ENCODE measurements at regions not wholly inside any gene's neighbourhood (a gene's known extent, or its start where the extent isn't known, plus 50 kb on each side); places are given as distances from the start of the nearest gene placed in this dataset.

GRCh38 chr3:70582803-70583202 lies 270.4 kb upstream of the MDFIC2 start:
- peaks cover 8% of the 10 kb centered on the region for H3K4me1 Mint-ChIP-seq
- no peaks in the 10 kb centered on the region for H3K36me3 Mint-ChIP-seq
- no peaks in the 10 kb centered on the region for H3K9me3 Mint-ChIP-seq
- no peak overlapping the region for H3K4me3 Mint-ChIP-seq
- no peak overlapping the region for H3K27ac Mint-ChIP-seq
- ChIA-PET CTCF (no interaction called here), POLR2A (no interaction called here)
- no peak for ATAC-seq
- TF ChIP-seq HMGA2 (CRISPR knock-in tag; IDR thresholded peaks at IDR 0.05) = no peak
- no peak for TF ChIP-seq ATF1 (CRISPR knock-in tag; IDR thresholded peaks at IDR 0.05)
- TF ChIP-seq E2F1 (CRISPR knock-in tag; IDR thresholded peaks at IDR 0.05) = no peak
- no peak for TF ChIP-seq ZNF121 (CRISPR knock-in tag; IDR thresholded peaks at IDR 0.05)
- no peak for TF ChIP-seq OVOL2 (CRISPR knock-in tag; IDR thresholded peaks at IDR 0.05; ENCODE audit: borderline replicate concordance)
- TF ChIP-seq ATF6 (CRISPR knock-in tag; IDR thresholded peaks at IDR 0.05) = no peak
- no peaks in the 10 kb centered on the region for H3K27me3 Mint-ChIP-seq (ENCODE audit: low read depth)
- DNase-seq (ENCODE audit: low spot score) = no peak

DNA sequence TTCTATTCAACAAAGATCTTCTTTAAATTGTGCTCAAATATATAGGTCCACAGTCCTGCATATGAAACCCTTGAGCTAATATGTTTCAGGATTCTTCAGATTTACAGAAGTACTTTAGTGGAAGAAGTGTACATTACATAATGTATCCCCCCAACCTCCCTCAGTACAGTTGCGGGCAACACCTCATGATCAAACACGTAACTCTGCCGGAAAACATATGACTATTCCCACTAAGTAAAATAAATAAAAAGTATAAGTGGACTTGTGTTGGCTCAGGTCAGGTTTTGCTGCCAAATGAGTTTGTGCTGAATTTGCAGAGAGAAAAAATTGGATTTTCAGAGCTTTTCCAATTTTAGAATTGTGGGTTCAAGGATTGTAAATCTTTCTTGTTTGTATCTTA lies 267.6 kb upstream of the MDFIC2 start:
- H3K9me3 Mint-ChIP-seq = no peaks in the 10 kb centered on the region
- no peak for DNase-seq (ENCODE audit: low spot score)
- CTCF ChIA-PET = no interaction called here

DNA sequence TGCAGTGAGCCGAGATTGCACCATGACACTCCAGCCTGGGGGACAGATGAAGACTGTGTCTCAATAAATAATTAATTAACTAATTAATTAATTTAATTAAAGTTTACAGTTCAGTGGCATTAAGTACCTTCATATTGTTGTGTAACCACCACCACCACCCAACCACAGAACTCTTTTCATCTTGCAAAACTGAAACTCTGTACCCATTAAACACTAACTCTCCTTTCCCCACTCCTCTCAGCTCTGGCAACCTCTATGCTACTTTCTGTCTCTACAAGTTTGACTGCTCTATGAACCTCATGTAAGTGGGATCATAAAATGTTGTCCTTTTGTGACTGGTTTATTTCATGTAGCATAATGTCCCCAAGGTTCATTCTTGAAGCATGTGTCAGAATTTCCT lies 259.3 kb upstream of the MDFIC2 start:
- Mint-ChIP-seq H3K9me3 (peaks cover 11% of the 10 kb centered on the region), H3K4me3 (no peak overlapping the region)
- CTCF ChIA-PET = no interaction called here

More for the DNA sequence above, 267.6 kb upstream of the MDFIC2 start:
- Mint-ChIP-seq H3K27me3 (ENCODE audit: low read depth) (no peaks in the 10 kb centered on the region; the same call in 1 of the 2 replicates), H3K4me3 (no peak overlapping the region), H3K4me1 (peaks cover 8% of the 10 kb centered on the region), H3K36me3 (no peaks in the 10 kb centered on the region), H3K27ac (no peak overlapping the region)
- no peak for ATAC-seq
- no peak for TF ChIP-seq ZNF423 (CRISPR knock-in tag; IDR thresholded peaks at IDR 0.05)
- TF ChIP-seq ZNF219 (CRISPR knock-in tag; IDR thresholded peaks at IDR 0.05; ENCODE audit: borderline replicate concordance) = no peak
- no peak for TF ChIP-seq HMGXB4 (CRISPR knock-in tag; IDR thresholded peaks at IDR 0.05)
- TF ChIP-seq ETV6 (CRISPR knock-in tag; IDR thresholded peaks at IDR 0.05) = no peak
- TF ChIP-seq RELA (CRISPR knock-in tag; IDR thresholded peaks at IDR 0.05; ENCODE audit: borderline replicate concordance) = no peak
- no peak for TF ChIP-seq JUN (CRISPR knock-in tag; IDR thresholded peaks at IDR 0.05)
- TF ChIP-seq NFYB (CRISPR knock-in tag; conservative IDR thresholded peaks at IDR 0.05; ENCODE audit: low read depth) = no peak
- no peak for TF ChIP-seq SMAD3 (CRISPR knock-in tag; IDR thresholded peaks at IDR 0.05; ENCODE audit: borderline replicate concordance)
- TF ChIP-seq NR2C2 (CRISPR knock-in tag; IDR thresholded peaks at IDR 0.05) = no peak
- POLR2A ChIA-PET = no interaction called here

DNA sequence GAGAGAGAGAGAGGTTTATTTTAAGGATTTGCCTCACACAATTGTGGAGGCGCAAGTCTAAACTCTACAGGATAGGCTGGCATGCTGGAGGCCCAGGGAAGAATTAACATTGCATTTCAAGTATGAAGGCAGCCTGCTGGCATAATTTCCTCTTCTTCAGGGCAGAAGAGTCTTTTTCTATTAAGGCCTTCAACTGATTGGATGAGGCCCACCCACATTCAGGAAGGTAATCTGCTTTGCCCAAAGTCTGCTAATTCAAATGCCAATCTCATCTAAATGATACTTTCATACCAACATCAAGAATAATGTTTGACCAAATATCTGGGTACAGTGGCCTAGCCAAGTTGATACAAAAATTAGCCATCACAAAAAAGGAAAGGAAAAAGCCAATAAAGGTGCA lies 258.1 kb upstream of the MDFIC2 start:
- ATAC-seq = no peak
- H3K36me3 Mint-ChIP-seq = no peaks in the 10 kb centered on the region; the same call in 1 of the 2 replicates
- H3K4me1 Mint-ChIP-seq = peaks cover 5% of the 10 kb centered on the region; the same call in 1 of the 2 replicates
- TF ChIP-seq GRHL2 (CRISPR knock-in tag; IDR thresholded peaks at IDR 0.05; ENCODE audit: insufficient replicate concordance, severe bottlenecking) = no peak
- no peak for TF ChIP-seq ZNF121 (CRISPR knock-in tag; IDR thresholded peaks at IDR 0.05)
- TF ChIP-seq IRF2 (CRISPR knock-in tag; IDR thresholded peaks at IDR 0.05; ENCODE audit: borderline replicate concordance, low read depth) = no peak
- TF ChIP-seq, protein P1, sequence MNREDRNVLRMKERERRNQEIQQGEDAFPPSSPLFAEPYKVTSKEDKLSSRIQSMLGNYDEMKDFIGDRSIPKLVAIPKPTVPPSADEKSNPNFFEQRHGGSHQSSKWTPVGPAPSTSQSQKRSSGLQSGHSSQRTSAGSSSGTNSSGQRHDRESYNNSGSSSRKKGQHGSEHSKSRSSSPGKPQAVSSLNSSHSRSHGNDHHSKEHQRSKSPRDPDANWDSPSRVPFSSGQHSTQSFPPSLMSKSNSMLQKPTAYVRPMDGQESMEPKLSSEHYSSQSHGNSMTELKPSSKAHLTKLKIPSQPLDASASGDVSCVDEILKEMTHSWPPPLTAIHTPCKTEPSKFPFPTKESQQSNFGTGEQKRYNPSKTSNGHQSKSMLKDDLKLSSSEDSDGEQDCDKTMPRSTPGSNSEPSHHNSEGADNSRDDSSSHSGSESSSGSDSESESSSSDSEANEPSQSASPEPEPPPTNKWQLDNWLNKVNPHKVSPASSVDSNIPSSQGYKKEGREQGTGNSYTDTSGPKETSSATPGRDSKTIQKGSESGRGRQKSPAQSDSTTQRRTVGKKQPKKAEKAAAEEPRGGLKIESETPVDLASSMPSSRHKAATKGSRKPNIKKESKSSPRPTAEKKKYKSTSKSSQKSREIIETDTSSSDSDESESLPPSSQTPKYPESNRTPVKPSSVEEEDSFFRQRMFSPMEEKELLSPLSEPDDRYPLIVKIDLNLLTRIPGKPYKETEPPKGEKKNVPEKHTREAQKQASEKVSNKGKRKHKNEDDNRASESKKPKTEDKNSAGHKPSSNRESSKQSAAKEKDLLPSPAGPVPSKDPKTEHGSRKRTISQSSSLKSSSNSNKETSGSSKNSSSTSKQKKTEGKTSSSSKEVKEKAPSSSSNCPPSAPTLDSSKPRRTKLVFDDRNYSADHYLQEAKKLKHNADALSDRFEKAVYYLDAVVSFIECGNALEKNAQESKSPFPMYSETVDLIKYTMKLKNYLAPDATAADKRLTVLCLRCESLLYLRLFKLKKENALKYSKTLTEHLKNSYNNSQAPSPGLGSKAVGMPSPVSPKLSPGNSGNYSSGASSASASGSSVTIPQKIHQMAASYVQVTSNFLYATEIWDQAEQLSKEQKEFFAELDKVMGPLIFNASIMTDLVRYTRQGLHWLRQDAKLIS (CRISPR knock-in tag; IDR thresholded peaks at IDR 0.05; ENCODE audit: borderline replicate concordance) = no peak
- no peak for TF ChIP-seq E2F5 (CRISPR knock-in tag; IDR thresholded peaks at IDR 0.05)
- TF ChIP-seq GABPB1 (CRISPR knock-in tag; IDR thresholded peaks at IDR 0.05) = no peak

More for the DNA sequence above, 259.3 kb upstream of the MDFIC2 start:
- H3K4me1 Mint-ChIP-seq = peaks cover 5% of the 10 kb centered on the region; the same call in 1 of the 2 replicates
- no peaks in the 10 kb centered on the region; the same call in 1 of the 2 replicates for H3K36me3 Mint-ChIP-seq
- no peak for TF ChIP-seq JAZF1 (CRISPR knock-in tag; IDR thresholded peaks at IDR 0.05)
- TF ChIP-seq SOX15 (CRISPR knock-in tag; IDR thresholded peaks at IDR 0.05) = no peak
- TF ChIP-seq ZNF232 (CRISPR knock-in tag; IDR thresholded peaks at IDR 0.05) = no peak
- ATAC-seq = no peak
- POLR2A ChIA-PET = no interaction called here
- H3K27ac Mint-ChIP-seq = no peak overlapping the region
- DNase-seq (ENCODE audit: low spot score) = no peak
- no peaks in the 10 kb centered on the region; the same call in 1 of the 2 replicates for H3K27me3 Mint-ChIP-seq (ENCODE audit: low read depth)

More for the DNA sequence above, 258.1 kb upstream of the MDFIC2 start:
- CTCF ChIA-PET = no interaction called here
- Mint-ChIP-seq H3K9me3 (peaks cover 16% of the 10 kb centered on the region), H3K4me3 (no peak overlapping the region), H3K27ac (no peak overlapping the region), H3K27me3 (ENCODE audit: low read depth) (no peaks in the 10 kb centered on the region)
- POLR2A ChIA-PET = no interaction called here
- no peak for DNase-seq (ENCODE audit: low spot score)

Measured in WTC11 (cell line).